ENCODE measurements at regions not wholly inside any gene's neighbourhood (a gene's known extent, or its start where the extent isn't known, plus 50 kb on each side); places are given as distances from the start of the nearest gene placed in this dataset.

DNA sequence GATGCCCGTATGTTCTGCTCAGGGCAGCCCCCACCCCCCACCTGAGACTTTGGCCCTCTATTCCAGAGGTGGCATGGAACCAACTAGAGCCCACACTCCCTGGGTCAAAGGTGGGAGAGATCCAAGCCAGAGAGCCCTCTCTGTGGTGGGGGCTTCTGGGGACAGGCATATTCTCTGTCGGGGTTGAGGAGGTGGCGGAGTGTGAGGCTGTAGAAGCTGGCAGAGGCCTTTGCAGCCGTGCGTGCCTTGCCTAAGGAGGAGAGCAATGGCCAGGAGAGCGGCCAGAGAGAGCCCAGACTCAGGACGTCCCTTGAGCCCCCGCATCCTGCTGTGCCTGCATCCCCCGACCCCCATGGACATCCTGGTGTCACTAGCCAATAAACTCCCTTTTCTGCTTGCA lies 79.2 kb upstream of the HPCAL1 start:
- TF ChIP-seq CTCF (IDR thresholded peaks at IDR 0.05) (no peak), POLR2A (IDR thresholded peaks at IDR 0.05) (no peak), POLR2AphosphoS5 (IDR thresholded peaks at IDR 0.05) (no peak)
